SK-N-SH treated with all-trans-retinoic acid at 6 μM for 48 hours (cell line): ENCODE measurements at regions not wholly inside any gene's neighbourhood (a gene's known extent, or its start where the extent isn't known, plus 50 kb on each side); places are given as distances from the start of the nearest gene placed in this dataset.

Experiments used
- ATAC-seq: fragments of 200-7000 bp; cut with Tn5 transposase; 3 replicates; pipeline ENCODE4 v1.9.1; 2020; ENCODE audit warnings: mild to moderate bottlenecking, moderate library complexity
- ARNTL ChIP-seq: fragments of 450-650 bp; formaldehyde crosslinking; IDR thresholded peaks from 2 replicates; pipeline ENCODE4 v1.5.0; 2020; ENCODE audit warnings: low read depth, mild to moderate bottlenecking, moderate library complexity, borderline replicate concordance
- CREB5 ChIP-seq: fragments of 250-450 bp; sonication (Bioruptor Pico); IDR thresholded peaks from 2 replicates; pipeline ENCODE4 v1.5.1; 2020; ENCODE audit warnings: low read depth, mild to moderate bottlenecking, moderate library complexity
- CSDC2 ChIP-seq: fragments of 250-450 bp; sonication (Bioruptor Pico); IDR thresholded peaks from 2 replicates; pipeline ENCODE4 v1.5.0; 2020; ENCODE audit warnings: mild to moderate bottlenecking, moderate library complexity
- CSRNP3 ChIP-seq: fragments of 250-450 bp; sonication (Bioruptor Pico); IDR thresholded peaks from 2 replicates; pipeline ENCODE4 v1.5.1; 2021; ENCODE audit warnings: mild to moderate bottlenecking, moderate library complexity
- ESRRG ChIP-seq: fragments of 250-450 bp; sonication (Bioruptor Pico); IDR thresholded peaks from 2 replicates; pipeline ENCODE4 v1.6.1; 2021; ENCODE audit warnings: mild to moderate bottlenecking
- GLIS3 ChIP-seq: fragments of 250-450 bp; sonication (Bioruptor Pico); IDR thresholded peaks from 2 replicates; pipeline ENCODE4 v1.5.0; 2020; ENCODE audit warnings: mild to moderate bottlenecking, moderate library complexity
- ISL1 ChIP-seq: fragments of 250-450 bp; sonication (Bioruptor Pico); IDR thresholded peaks from 2 replicates; pipeline ENCODE4 v2.1.2; 2022; ENCODE audit warnings: mild to moderate bottlenecking, moderate library complexity
- OSR1 ChIP-seq: fragments of 250-450 bp; sonication (Bioruptor Pico); IDR thresholded peaks from 2 replicates; pipeline ENCODE4 v1.8.0; 2022; ENCODE audit warnings: moderate library complexity, mild to moderate bottlenecking, inconsistent platforms
- PATZ1 ChIP-seq: fragments of 250-450 bp; sonication (Bioruptor Pico); IDR thresholded peaks from 2 replicates; pipeline ENCODE4 v1.8.0; 2020; ENCODE audit warnings: mild to moderate bottlenecking, moderate library complexity, borderline replicate concordance
- POU6F1 ChIP-seq: fragments of 250-450 bp; sonication (Bioruptor Pico); IDR thresholded peaks from 2 replicates; pipeline ENCODE4 v1.8.0; 2021; ENCODE audit warnings: low read depth, mild to moderate bottlenecking, moderate library complexity, borderline replicate concordance
- PPARA ChIP-seq: fragments of 250-450 bp; sonication (Bioruptor Pico); IDR thresholded peaks from 2 replicates; pipeline ENCODE4 v1.5.0; 2020; ENCODE audit warnings: mild to moderate bottlenecking, borderline replicate concordance
- RARB ChIP-seq: fragments of 250-450 bp; sonication (Bioruptor Pico); IDR thresholded peaks from 2 replicates; pipeline ENCODE4 v1.8.0; 2021; ENCODE audit warnings: mild to moderate bottlenecking, moderate library complexity
- TCF4 ChIP-seq: fragments of 250-450 bp; sonication (Bioruptor Pico); IDR thresholded peaks from 2 replicates; pipeline ENCODE4 v1.8.0; 2021; ENCODE audit warnings: mild to moderate bottlenecking, moderate library complexity, borderline replicate concordance
- TSHZ2 ChIP-seq: fragments of 250-450 bp; sonication (Bioruptor Pico); IDR thresholded peaks from 2 replicates; pipeline ENCODE4 v1.5.0; 2020; ENCODE audit warnings: mild to moderate bottlenecking, moderate library complexity
- ZFP3 ChIP-seq: fragments of 250-450 bp; sonication (Bioruptor Pico); IDR thresholded peaks from 2 replicates; pipeline ENCODE4 v1.5.0; 2020; ENCODE audit warnings: mild to moderate bottlenecking, moderate library complexity
- ZFP30 ChIP-seq: fragments of 450-650 bp; formaldehyde crosslinking; IDR thresholded peaks from 2 replicates; pipeline ENCODE4 v1.5.0; 2022; ENCODE audit warnings: mild to moderate bottlenecking, moderate library complexity
- ZNF565 ChIP-seq: fragments of 450-650 bp; formaldehyde crosslinking; conservative IDR thresholded peaks from 2 replicates; pipeline ENCODE4 v1.5.0; 2020; ENCODE audit warnings: low read depth, mild to moderate bottlenecking, moderate library complexity
- ZNF70 ChIP-seq: fragments of 450-650 bp; formaldehyde crosslinking; IDR thresholded peaks from 2 replicates; pipeline ENCODE4 v1.5.0; 2020; ENCODE audit warnings: mild to moderate bottlenecking, moderate library complexity
- ZNF8 ChIP-seq: fragments of 450-650 bp; formaldehyde crosslinking; IDR thresholded peaks from 2 replicates; pipeline ENCODE4 v1.5.0; 2020; ENCODE audit warnings: mild to moderate bottlenecking, moderate library complexity

- TF ChIP-seq ZNF70 (CRISPR knock-in tag) (no peak), ZNF8 (no peak), ISL1 (CRISPR knock-in tag) (no peak), TSHZ2 (CRISPR knock-in tag) (no peak), ZNF565 (no peak), CSRNP3 (CRISPR knock-in tag) (no peak), ARNTL (CRISPR knock-in tag) (no peak), CSDC2 (CRISPR knock-in tag) (no peak), TCF4 (no peak), GLIS3 (CRISPR knock-in tag) (no peak), PATZ1 (CRISPR knock-in tag) (no peak), OSR1 (no peak)
- ATAC-seq, result no peak
These were observed 831.0 kb downstream of the TFAP2A start for GRCh38 chr6:9583753-9584352.

GRCh38 chr6:9581155-9581554 is 833.7 kb downstream of the TFAP2A start:
- TF ChIP-seq POU6F1 (no peak), ZNF8 (no peak), ZNF565 (no peak), CREB5 (no peak), ZNF70 (CRISPR knock-in tag) (no peak), CSDC2 (CRISPR knock-in tag) (no peak), ARNTL (CRISPR knock-in tag) (no peak), GLIS3 (CRISPR knock-in tag) (no peak), ISL1 (CRISPR knock-in tag) (no peak), PPARA (CRISPR knock-in tag) (no peak), ZFP30 (CRISPR knock-in tag) (no peak), TCF4 (no peak), ESRRG (CRISPR knock-in tag) (no peak), ZFP3 (CRISPR knock-in tag) (no peak), CSRNP3 (CRISPR knock-in tag) (no peak)

GRCh38 chr6:9576521-9576920 is 838.4 kb downstream of the TFAP2A start:
- no peak for TF ChIP-seq RARB (CRISPR knock-in tag)
- no peak for TF ChIP-seq ARNTL (CRISPR knock-in tag)
- TF ChIP-seq POU6F1, result no peak
- TF ChIP-seq CSDC2 (CRISPR knock-in tag), result no peak
- no peak for TF ChIP-seq TSHZ2 (CRISPR knock-in tag)
- no peak for ATAC-seq

More at GRCh38 chr6:9581155-9581554, 833.7 kb downstream of the TFAP2A start:
- ATAC-seq, result no peak
